Smooth muscle cell (in vitro differentiated cells): ENCODE measurements at regions not wholly inside any gene's neighbourhood (a gene's known extent, or its start where the extent isn't known, plus 50 kb on each side); places are given as distances from the start of the nearest gene placed in this dataset.

ENCODE experiments used
- DNase-seq: peaks from one replicate; lab custom pipeline; 2025; ENCODE audit not compliant: unreplicated experiment; lab: John Stamatoyannopoulos, UW
- H2AFZ ChIP-seq: fragments of 200-600 bp; sonication (generic); 2 replicates; pipeline ENCODE4 v1.6.0; 2016; ENCODE audit warnings: antibody characterized with exemption, low read depth, mild to moderate bottlenecking
- H3F3A ChIP-seq: fragments of 200-600 bp; sonication (generic); 2 replicates; pipeline ENCODE4 v1.6.0; 2017; ENCODE audit warnings: antibody characterized with exemption, low read depth
- H3K27ac ChIP-seq: fragments of 200-600 bp; sonication (generic); 2 replicates; pipeline ENCODE4 v1.5.1; 2016; ENCODE audit warnings: low read depth, mild to moderate bottlenecking
- H3K27me3 ChIP-seq: fragments of 200-600 bp; sonication (generic); 2 replicates; pipeline ENCODE4 v1.6.1; 2016; ENCODE audit warnings: low read depth, mild to moderate bottlenecking
- H3K36me3 ChIP-seq: fragments of 200-600 bp; sonication (generic); 2 replicates; pipeline ENCODE4 v1.5.1; 2016; ENCODE audit warnings: low read depth
- H3K4me1 ChIP-seq: fragments of 200-600 bp; sonication (generic); 2 replicates; pipeline ENCODE4 v1.5.1; 2016; ENCODE audit warnings: low read depth
- H3K4me2 ChIP-seq: fragments of 200-600 bp; sonication (generic); 2 replicates; pipeline ENCODE4 v1.6.0; 2016; ENCODE audit warnings: mild to moderate bottlenecking
- H3K4me3 ChIP-seq: fragments of 200-600 bp; sonication (generic); 2 replicates; pipeline ENCODE4 v1.5.1; 2016; ENCODE audit warnings: mild to moderate bottlenecking
- H3K79me2 ChIP-seq: fragments of 200-600 bp; sonication (generic); 2 replicates; pipeline ENCODE4 v1.6.0; 2016; ENCODE audit warnings: low read depth, mild to moderate bottlenecking
- H3K9ac ChIP-seq: fragments of 200-600 bp; sonication (generic); 2 replicates; pipeline ENCODE4 v1.6.0; 2016; ENCODE audit warnings: low read depth
- H3K9me3 ChIP-seq: fragments of 200-600 bp; sonication (generic); replicated peaks from 2 replicates; pipeline ENCODE4 v1.5.1; 2016; ENCODE audit warnings: low read depth
- H4K20me1 ChIP-seq: fragments of 200-600 bp; sonication (generic); 2 replicates; pipeline ENCODE4 v1.6.0; 2016; ENCODE audit warnings: low read depth
- WGBS: methylation state at CpG from one replicate; pipeline ENCODE4 v1.1.7; 2016; ENCODE audit warnings: low lambda C conversion rate; 5-methylcytosine and 5-hydroxymethylcytosine counted together
- TF ChIP-seq, protein P1 (sequence below): fragments of 200-600 bp; sonication (generic); IDR thresholded peaks from 2 replicates; pipeline ENCODE4 v1.5.1; 2017; ENCODE audit warnings: borderline replicate concordance, mild to moderate bottlenecking, antibody characterized with exemption; ENCODE audit not compliant: insufficient read depth, poor library complexity, severe bottlenecking

DNA sequence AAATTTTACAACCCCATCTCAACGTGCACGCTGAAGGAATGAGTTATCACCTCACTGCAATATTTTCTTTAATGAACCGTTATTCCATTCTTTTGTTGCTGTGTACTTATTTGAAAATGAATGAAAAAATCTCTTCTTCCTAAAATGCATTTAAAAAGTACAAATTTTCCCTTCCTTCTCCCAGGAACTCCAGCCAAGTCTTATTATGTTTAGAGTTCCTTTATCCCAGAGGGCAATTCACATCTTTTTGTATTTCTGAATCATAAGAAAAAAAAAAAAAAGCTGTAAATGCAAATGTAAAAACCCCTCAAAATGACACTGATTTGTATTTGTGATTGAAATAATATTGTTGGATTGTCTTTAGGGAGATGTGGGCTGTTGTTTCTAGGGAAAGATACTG, 2194.3 kb upstream of the CELF4 start:
- WGBS: 93% methylated on average over 3 of the region's 3 CpGs
- H3K4me3 ChIP-seq: no peak overlapping the region
- H3K27me3 ChIP-seq: no peaks in the 10 kb centered on the region
- H3K9ac ChIP-seq: no peak overlapping the region
- no peaks in the 10 kb centered on the region for H4K20me1 ChIP-seq
- no peak overlapping the region for H2AFZ ChIP-seq
- TF ChIP-seq, protein P1, sequence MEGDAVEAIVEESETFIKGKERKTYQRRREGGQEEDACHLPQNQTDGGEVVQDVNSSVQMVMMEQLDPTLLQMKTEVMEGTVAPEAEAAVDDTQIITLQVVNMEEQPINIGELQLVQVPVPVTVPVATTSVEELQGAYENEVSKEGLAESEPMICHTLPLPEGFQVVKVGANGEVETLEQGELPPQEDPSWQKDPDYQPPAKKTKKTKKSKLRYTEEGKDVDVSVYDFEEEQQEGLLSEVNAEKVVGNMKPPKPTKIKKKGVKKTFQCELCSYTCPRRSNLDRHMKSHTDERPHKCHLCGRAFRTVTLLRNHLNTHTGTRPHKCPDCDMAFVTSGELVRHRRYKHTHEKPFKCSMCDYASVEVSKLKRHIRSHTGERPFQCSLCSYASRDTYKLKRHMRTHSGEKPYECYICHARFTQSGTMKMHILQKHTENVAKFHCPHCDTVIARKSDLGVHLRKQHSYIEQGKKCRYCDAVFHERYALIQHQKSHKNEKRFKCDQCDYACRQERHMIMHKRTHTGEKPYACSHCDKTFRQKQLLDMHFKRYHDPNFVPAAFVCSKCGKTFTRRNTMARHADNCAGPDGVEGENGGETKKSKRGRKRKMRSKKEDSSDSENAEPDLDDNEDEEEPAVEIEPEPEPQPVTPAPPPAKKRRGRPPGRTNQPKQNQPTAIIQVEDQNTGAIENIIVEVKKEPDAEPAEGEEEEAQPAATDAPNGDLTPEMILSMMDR: no peak
- H3K79me2 ChIP-seq: no peaks in the 10 kb centered on the region
- no peaks in the 10 kb centered on the region for H3K9me3 ChIP-seq
- no peaks in the 10 kb centered on the region for H3K36me3 ChIP-seq
- no peaks in the 10 kb centered on the region for H3K4me1 ChIP-seq
- H3K4me2 ChIP-seq: no peak overlapping the region
- H3K27ac ChIP-seq: no peak overlapping the region
- H3F3A ChIP-seq: no peaks in the 10 kb centered on the region
- DNase-seq: no peak

DNA sequence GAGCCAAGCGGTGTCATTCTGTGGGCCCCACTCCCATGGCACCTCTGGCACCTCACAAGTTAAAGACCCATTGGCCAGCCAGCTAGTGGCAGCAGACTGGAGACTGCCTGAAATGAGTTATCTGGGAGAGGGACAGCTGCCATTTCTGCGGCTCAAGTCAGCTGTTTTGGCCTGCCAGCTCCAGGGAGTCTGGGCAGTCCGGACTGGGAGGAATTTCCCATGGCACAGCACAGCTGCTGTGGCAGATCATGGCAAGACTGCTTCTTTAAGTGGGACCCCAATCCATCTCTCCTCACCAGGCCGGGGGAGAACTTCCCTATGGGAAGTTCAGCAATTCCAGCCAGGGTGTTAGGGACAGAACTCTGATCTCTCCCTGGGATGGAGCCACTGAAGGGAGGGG, 2187.6 kb upstream of the CELF4 start:
- H3K9ac ChIP-seq: no peak overlapping the region
- WGBS: 95% methylated on average over 4 of the region's 4 CpGs
- TF ChIP-seq, protein P1: no peak

DNA sequence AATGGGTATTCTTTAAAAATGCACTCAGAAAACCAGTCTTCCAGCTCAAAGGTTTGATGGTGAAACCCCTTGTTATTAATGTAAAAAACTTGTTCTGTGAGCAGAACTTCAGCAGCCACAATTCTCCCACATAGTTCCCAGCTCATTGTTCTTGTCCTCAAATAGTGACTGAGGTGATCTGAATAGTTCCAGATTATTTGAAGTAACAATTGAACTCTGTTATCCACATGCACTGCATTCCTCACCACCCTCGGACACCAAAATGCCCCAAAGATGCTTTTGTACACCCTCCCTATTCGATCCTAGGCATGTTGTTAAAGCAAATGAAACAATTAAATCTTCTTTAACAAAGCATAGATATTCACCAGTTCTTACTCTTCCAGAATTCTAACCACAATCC, 2186.8 kb upstream of the CELF4 start:
- no peak for DNase-seq
- 45% methylated on average over 2 of the region's 2 CpGs for WGBS
- no peak overlapping the region for H3K4me2 ChIP-seq

More for the DNA sequence above, 2187.6 kb upstream of the CELF4 start:
- Histone ChIP-seq H3K27me3 (no peaks in the 10 kb centered on the region), H3F3A (no peaks in the 10 kb centered on the region), H4K20me1 (no peaks in the 10 kb centered on the region), H3K4me1 (no peaks in the 10 kb centered on the region), H3K4me3 (no peak overlapping the region), H3K27ac (no peak overlapping the region), H3K36me3 (no peaks in the 10 kb centered on the region), H3K79me2 (no peaks in the 10 kb centered on the region), H3K9me3 (no peaks in the 10 kb centered on the region), H3K4me2 (no peak overlapping the region), H2AFZ (no peak overlapping the region)
- no peak for DNase-seq

DNA sequence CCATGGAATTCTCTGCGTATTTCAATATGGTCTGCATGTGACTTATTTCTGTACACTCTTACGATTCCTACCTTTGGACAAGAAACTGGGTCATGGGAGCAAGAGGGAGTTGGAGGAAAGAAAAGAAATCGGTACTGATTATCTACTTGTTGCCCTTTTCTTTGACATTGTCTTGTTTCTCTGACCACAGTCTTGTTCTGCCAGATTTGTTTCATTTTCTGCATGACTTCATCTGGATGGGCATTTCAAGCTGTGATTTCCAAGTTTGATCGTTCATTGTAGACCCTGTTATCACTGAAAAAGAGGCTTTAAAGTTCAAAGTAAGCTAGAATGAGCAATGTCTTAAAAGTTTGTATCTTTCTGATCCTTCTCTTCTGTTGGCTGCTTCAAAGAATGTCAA, 2186.3 kb upstream of the CELF4 start:
- 95% methylated on average over 4 of the region's 4 CpGs for WGBS
- Histone ChIP-seq H3K4me3 (no peak overlapping the region), H3K4me2 (no peak overlapping the region), H2AFZ (no peak overlapping the region), H3K36me3 (no peaks in the 10 kb centered on the region), H3K9me3 (no peaks in the 10 kb centered on the region), H3F3A (no peaks in the 10 kb centered on the region), H3K27me3 (no peaks in the 10 kb centered on the region), H4K20me1 (no peaks in the 10 kb centered on the region), H3K9ac (no peak overlapping the region), H3K4me1 (no peaks in the 10 kb centered on the region), H3K27ac (no peak overlapping the region), H3K79me2 (no peaks in the 10 kb centered on the region)
- DNase-seq: no peak
- TF ChIP-seq, protein P1: no peak

More for the DNA sequence above, 2186.8 kb upstream of the CELF4 start:
- H3K4me3 ChIP-seq: no peak overlapping the region
- no peaks in the 10 kb centered on the region for H4K20me1 ChIP-seq
- no peaks in the 10 kb centered on the region for H3K79me2 ChIP-seq
- no peak overlapping the region for H2AFZ ChIP-seq
- H3K27ac ChIP-seq: no peak overlapping the region
- no peaks in the 10 kb centered on the region for H3K9me3 ChIP-seq
- no peaks in the 10 kb centered on the region for H3K27me3 ChIP-seq
- TF ChIP-seq, protein P1: no peak
- H3K9ac ChIP-seq: no peak overlapping the region
- no peaks in the 10 kb centered on the region for H3K36me3 ChIP-seq
- no peaks in the 10 kb centered on the region for H3K4me1 ChIP-seq
- no peaks in the 10 kb centered on the region for H3F3A ChIP-seq
